ENCODE measurements at regions not wholly inside any gene's neighbourhood (a gene's known extent, or its start where the extent isn't known, plus 50 kb on each side); places are given as distances from the start of the nearest gene placed in this dataset.

DNA sequence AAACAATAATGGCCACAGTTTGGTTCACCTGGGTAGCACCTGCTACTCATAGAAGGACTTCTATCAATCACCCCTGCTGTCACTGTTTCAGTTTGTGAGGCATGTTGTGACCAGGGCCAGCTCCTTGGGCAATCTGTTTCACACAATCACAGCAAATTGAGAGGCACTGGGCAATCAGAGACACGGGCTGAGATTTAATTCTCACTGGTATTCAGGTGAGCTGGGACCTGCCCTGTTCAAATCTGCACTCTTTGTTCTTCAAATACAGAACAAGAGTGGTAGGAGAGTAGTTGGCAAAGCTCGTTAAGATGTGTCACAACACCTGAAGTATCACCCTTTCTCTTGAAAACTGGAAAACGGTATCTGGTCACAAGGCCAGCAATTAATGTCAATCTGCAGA is 57.8 kb upstream of the NAP1L1 start:
- H3K27me3 Mint-ChIP-seq, result no peaks in the 10 kb centered on the region
- H3K4me1 Mint-ChIP-seq (ENCODE audit: low read depth), result peaks cover 28% of the 10 kb centered on the region
- Histone ChIP-seq H3K27ac (ENCODE audit: low read depth in 1 of 2, low read length in 2 of 2) (no peak overlapping the region), H3K9me3 (ENCODE audit: control insufficient read depth in 1 of 2, insufficient read depth in 1 of 2, low read length in 2 of 2) (no peaks in the 10 kb centered on the region), H3K36me3 (ENCODE audit: insufficient read depth, low read length) (no peaks in the 10 kb centered on the region), H3K4me1 (ENCODE audit: insufficient read depth, low read length) (peaks cover 12% of the 10 kb centered on the region), H3K27me3 (ENCODE audit: control insufficient read depth in 1 of 2, insufficient read depth in 2 of 2, low read length in 2 of 2) (no peaks in the 10 kb centered on the region), H3K4me3 (ENCODE audit: low read length) (no peak overlapping the region)
- intact Hi-C loops (cut with DNase I, micrococcal nuclease), result no loop called here
- TF ChIP-seq, protein P1, sequence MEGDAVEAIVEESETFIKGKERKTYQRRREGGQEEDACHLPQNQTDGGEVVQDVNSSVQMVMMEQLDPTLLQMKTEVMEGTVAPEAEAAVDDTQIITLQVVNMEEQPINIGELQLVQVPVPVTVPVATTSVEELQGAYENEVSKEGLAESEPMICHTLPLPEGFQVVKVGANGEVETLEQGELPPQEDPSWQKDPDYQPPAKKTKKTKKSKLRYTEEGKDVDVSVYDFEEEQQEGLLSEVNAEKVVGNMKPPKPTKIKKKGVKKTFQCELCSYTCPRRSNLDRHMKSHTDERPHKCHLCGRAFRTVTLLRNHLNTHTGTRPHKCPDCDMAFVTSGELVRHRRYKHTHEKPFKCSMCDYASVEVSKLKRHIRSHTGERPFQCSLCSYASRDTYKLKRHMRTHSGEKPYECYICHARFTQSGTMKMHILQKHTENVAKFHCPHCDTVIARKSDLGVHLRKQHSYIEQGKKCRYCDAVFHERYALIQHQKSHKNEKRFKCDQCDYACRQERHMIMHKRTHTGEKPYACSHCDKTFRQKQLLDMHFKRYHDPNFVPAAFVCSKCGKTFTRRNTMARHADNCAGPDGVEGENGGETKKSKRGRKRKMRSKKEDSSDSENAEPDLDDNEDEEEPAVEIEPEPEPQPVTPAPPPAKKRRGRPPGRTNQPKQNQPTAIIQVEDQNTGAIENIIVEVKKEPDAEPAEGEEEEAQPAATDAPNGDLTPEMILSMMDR (IDR thresholded peaks at IDR 0.05), result no peak
- DNase-seq (no peak), ATAC-seq (ENCODE audit: poor library complexity) (no peak)
- H3K27ac Mint-ChIP-seq, result no peak overlapping the region
- no peak overlapping the region for H3K4me3 Mint-ChIP-seq
- no peaks in the 10 kb centered on the region for H3K9me3 Mint-ChIP-seq
- ChIA-PET POLR2A (no interaction called here), CTCF (interaction anchor here (1.4 kb wide), 1 partner anchor 13 kb away, joined by 3 read pairs; no protein-coding TSS in a partner anchor)
- no peaks in the 10 kb centered on the region for H3K36me3 Mint-ChIP-seq (ENCODE audit: low read depth)

DNA sequence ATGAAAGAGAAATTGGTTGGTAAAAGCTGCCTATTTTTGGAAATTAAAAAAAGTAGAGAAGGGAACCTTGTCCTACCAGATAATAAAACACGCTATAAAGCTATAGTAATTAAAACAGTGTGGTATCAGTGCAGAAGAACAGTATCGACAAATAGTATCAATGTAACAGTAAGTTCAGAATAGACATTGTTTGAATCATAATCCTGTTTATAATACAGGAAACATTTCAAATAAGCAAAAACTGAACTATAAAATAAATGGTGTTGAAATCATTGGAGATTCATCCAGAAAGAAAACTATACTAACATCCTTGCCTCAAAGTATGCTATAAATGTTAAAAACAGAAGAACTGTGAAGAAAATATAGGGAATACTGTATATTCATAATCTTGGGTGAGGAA is 54.2 kb upstream of the NAP1L1 start:
- ChIA-PET POLR2A (no interaction called here), CTCF (no interaction called here)
- no peak overlapping the region for H3K4me3 Mint-ChIP-seq
- ATAC-seq (ENCODE audit: poor library complexity) (no peak), DNase-seq (no peak)
- H3K4me3 ChIP-seq (ENCODE audit: low read length), result no peak overlapping the region
- H3K36me3 Mint-ChIP-seq (ENCODE audit: low read depth), result no peaks in the 10 kb centered on the region
- H3K27ac ChIP-seq (ENCODE audit: low read depth in 1 of 2, low read length in 2 of 2), result no peak overlapping the region
- peaks cover 15% of the 10 kb centered on the region for H3K4me1 Mint-ChIP-seq (ENCODE audit: low read depth)
- H3K9me3 Mint-ChIP-seq, result no peaks in the 10 kb centered on the region
- H3K4me1 ChIP-seq (ENCODE audit: insufficient read depth, low read length), result peaks cover 5% of the 10 kb centered on the region
- no peaks in the 10 kb centered on the region for H3K9me3 ChIP-seq (ENCODE audit: control insufficient read depth in 1 of 2, insufficient read depth in 1 of 2, low read length in 2 of 2)
- H3K36me3 ChIP-seq (ENCODE audit: insufficient read depth, low read length), result no peaks in the 10 kb centered on the region
- H3K27ac Mint-ChIP-seq, result no peak overlapping the region
- no peaks in the 10 kb centered on the region for H3K27me3 Mint-ChIP-seq
- H3K27me3 ChIP-seq (ENCODE audit: control insufficient read depth in 1 of 2, insufficient read depth in 2 of 2, low read length in 2 of 2), result no peaks in the 10 kb centered on the region
- intact Hi-C loops (cut with DNase I, micrococcal nuclease), result no loop called here
- TF ChIP-seq, protein P1 (IDR thresholded peaks at IDR 0.05), result no peak

DNA sequence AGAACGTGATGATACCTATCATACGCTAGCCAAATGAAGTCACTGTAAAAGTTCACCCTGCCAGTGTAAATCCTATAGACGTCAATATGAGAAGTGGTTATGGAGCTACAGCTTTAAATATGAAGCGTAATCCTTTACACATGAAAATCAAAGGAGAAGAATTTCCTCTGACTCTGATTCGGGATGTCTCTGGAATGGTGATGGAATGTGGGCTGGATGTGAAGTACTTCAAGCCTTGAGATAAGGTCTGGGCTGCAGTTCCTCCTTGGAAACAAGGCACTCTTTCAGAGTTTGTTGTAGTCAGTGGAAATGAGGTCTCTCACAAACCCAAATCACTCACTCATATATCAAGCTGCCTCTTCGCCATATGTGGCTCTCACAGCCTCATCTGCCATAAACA is 53.1 kb upstream of the NAP1L1 start:
- intact Hi-C loops (cut with DNase I, micrococcal nuclease), result no loop called here
- Histone ChIP-seq H3K27ac (ENCODE audit: low read depth in 1 of 2, low read length in 2 of 2) (no peak overlapping the region), H3K27me3 (ENCODE audit: control insufficient read depth in 1 of 2, insufficient read depth in 2 of 2, low read length in 2 of 2) (no peaks in the 10 kb centered on the region), H3K9me3 (ENCODE audit: control insufficient read depth in 1 of 2, insufficient read depth in 1 of 2, low read length in 2 of 2) (no peaks in the 10 kb centered on the region), H3K4me1 (ENCODE audit: insufficient read depth, low read length) (no peaks in the 10 kb centered on the region), H3K36me3 (ENCODE audit: insufficient read depth, low read length) (no peaks in the 10 kb centered on the region), H3K4me3 (ENCODE audit: low read length) (no peak overlapping the region)
- no peaks in the 10 kb centered on the region for H3K27me3 Mint-ChIP-seq
- no peak for DNase-seq
- H3K9me3 Mint-ChIP-seq, result no peaks in the 10 kb centered on the region
- no peak overlapping the region for H3K4me3 Mint-ChIP-seq
- CTCF ChIA-PET, result no interaction called here
- ATAC-seq (ENCODE audit: poor library complexity), result no peak
- TF ChIP-seq, protein P1 (IDR thresholded peaks at IDR 0.05), result no peak
- H3K27ac Mint-ChIP-seq, result no peak overlapping the region
- peaks cover 7% of the 10 kb centered on the region for H3K4me1 Mint-ChIP-seq (ENCODE audit: low read depth)
- no peaks in the 10 kb centered on the region for H3K36me3 Mint-ChIP-seq (ENCODE audit: low read depth)
- POLR2A ChIA-PET, result no interaction called here
